ENCODE measurements at regions not wholly inside any gene's neighbourhood (a gene's known extent, or its start where the extent isn't known, plus 50 kb on each side); places are given as distances from the start of the nearest gene placed in this dataset.

GRCh38 chr3:157871838-157872460, 234.3 kb downstream of the SHOX2 start:
- no peak for TF ChIP-seq CTCF (IDR thresholded peaks at IDR 0.05; ENCODE audit: insufficient read depth, low read length)
- no peak for TF ChIP-seq POLR2AphosphoS5 (IDR thresholded peaks at IDR 0.05; ENCODE audit: low read depth)

Measured in HL-60 (cell line).